ENCODE measurements at regions not wholly inside any gene's neighbourhood (a gene's known extent, or its start where the extent isn't known, plus 50 kb on each side); places are given as distances from the start of the nearest gene placed in this dataset.

DNA sequence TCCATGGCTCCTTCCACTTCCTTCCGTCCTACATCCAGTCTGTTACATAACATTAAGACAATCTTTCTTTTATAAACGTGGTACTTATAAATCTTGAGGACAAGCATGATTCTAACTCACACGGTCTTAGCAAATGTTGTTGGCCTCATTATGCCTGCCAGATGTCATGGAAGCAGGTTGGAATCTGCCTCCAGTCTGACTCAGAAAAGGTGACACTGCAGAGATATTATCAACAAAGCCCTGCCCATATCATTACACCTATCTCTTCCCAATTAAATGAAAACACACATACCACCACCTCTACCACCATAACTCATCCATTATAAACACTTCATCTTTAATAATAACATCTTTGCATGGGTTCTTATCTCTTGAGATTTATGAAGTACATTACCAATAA, 334.7 kb upstream of the CHAC2 start:
- DNase-seq (ENCODE audit: low spot score, unreplicated experiment), result no peak
- Mint-ChIP-seq H3K4me3 (ENCODE audit: low read depth) (no peak overlapping the region), H3K9me3 (ENCODE audit: low read depth) (no peaks in the 10 kb centered on the region)

DNA sequence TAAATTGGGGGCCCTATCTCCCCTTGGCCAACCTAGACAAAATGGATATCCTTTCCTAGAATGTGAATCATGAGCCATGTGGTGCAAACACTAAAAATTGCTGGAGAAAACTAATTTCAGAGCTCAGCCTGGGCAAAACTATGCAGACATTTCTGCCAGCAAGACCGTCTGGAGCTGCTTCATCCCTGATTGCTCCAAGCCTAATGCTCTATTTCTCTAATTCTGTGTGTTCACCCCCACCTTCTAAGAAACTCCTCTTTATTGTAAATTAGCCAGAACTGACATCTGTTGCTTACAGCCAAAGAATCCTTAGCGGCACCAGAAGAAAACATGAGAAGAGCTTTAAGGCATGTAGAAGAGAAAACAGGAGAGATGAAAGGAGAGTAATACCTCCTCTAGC, 337.7 kb upstream of the CHAC2 start:
- TF ChIP-seq, protein P1, sequence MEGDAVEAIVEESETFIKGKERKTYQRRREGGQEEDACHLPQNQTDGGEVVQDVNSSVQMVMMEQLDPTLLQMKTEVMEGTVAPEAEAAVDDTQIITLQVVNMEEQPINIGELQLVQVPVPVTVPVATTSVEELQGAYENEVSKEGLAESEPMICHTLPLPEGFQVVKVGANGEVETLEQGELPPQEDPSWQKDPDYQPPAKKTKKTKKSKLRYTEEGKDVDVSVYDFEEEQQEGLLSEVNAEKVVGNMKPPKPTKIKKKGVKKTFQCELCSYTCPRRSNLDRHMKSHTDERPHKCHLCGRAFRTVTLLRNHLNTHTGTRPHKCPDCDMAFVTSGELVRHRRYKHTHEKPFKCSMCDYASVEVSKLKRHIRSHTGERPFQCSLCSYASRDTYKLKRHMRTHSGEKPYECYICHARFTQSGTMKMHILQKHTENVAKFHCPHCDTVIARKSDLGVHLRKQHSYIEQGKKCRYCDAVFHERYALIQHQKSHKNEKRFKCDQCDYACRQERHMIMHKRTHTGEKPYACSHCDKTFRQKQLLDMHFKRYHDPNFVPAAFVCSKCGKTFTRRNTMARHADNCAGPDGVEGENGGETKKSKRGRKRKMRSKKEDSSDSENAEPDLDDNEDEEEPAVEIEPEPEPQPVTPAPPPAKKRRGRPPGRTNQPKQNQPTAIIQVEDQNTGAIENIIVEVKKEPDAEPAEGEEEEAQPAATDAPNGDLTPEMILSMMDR (IDR thresholded peaks at IDR 0.05; ENCODE audit: unreplicated experiment), result no peak
- no peak for DNase-seq (ENCODE audit: low spot score, unreplicated experiment)
- no peaks in the 10 kb centered on the region for H3K27me3 Mint-ChIP-seq

More for the DNA sequence above, 334.7 kb upstream of the CHAC2 start:
- no peaks in the 10 kb centered on the region for H3K27me3 Mint-ChIP-seq
- TF ChIP-seq, protein P1 (IDR thresholded peaks at IDR 0.05; ENCODE audit: unreplicated experiment), result no peak
- H3K36me3 Mint-ChIP-seq (ENCODE audit: insufficient read depth), result no peaks in the 10 kb centered on the region
- H3K4me1 Mint-ChIP-seq (ENCODE audit: low read depth), result no peaks in the 10 kb centered on the region
- no peak overlapping the region for H3K27ac Mint-ChIP-seq

DNA sequence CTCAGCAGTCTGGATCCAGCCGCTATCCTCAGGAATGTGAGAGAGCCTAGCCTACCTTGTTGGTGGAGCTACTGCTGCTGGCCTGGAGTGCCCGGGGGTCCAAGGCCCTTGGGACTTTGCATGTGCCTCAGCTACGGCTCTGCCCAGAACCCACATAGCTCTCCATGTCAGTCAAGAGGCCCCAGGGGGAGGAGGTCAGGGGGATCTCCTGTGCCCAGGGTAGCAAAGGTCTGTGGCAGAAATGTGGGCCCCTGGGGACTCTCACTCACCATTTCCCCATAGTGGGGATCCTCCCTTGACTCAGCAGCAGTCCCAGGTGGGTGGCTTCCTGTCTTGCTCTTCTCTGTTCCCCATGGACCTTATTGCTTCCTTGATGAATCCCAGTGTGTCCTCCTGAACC, 342.7 kb upstream of the CHAC2 start:
- no peak for DNase-seq (ENCODE audit: low spot score, unreplicated experiment)
- Mint-ChIP-seq H3K4me1 (ENCODE audit: low read depth) (no peaks in the 10 kb centered on the region), H3K4me3 (ENCODE audit: low read depth) (no peak overlapping the region), H3K27ac (no peak overlapping the region), H3K9me3 (ENCODE audit: low read depth) (no peaks in the 10 kb centered on the region), H3K27me3 (no peaks in the 10 kb centered on the region), H3K36me3 (ENCODE audit: insufficient read depth) (no peaks in the 10 kb centered on the region)
- TF ChIP-seq, protein P1 (IDR thresholded peaks at IDR 0.05; ENCODE audit: unreplicated experiment), result no peak

More for the DNA sequence above, 337.7 kb upstream of the CHAC2 start:
- H3K9me3 Mint-ChIP-seq (ENCODE audit: low read depth), result no peaks in the 10 kb centered on the region
- H3K36me3 Mint-ChIP-seq (ENCODE audit: insufficient read depth), result no peaks in the 10 kb centered on the region
- H3K4me1 Mint-ChIP-seq (ENCODE audit: low read depth), result no peaks in the 10 kb centered on the region
- H3K27ac Mint-ChIP-seq, result no peak overlapping the region
- no peak overlapping the region for H3K4me3 Mint-ChIP-seq (ENCODE audit: low read depth)

DNA sequence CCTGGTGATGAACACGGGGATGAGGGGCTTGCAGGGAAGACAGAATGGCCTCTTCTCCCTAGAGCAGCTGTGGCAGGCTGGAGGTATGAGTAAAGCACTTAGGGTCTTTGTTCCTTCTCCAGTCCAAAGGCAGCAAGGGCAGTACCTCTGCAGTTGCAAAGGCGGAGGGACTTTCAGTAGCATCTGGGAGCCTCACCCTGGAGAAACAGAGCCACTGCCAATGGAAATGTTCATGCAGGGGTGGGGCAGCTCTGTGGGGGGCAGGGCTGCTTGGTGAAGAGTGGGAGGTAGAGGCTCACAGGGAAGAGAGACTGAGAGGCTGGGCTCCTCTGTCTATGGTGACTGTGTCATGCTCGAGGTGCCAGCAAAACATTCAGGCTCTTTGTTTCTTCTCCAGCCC, 344.1 kb upstream of the CHAC2 start:
- no peak for DNase-seq (ENCODE audit: low spot score, unreplicated experiment)
- no peak overlapping the region for H3K27ac Mint-ChIP-seq
- TF ChIP-seq, protein P1 (IDR thresholded peaks at IDR 0.05; ENCODE audit: unreplicated experiment), result no peak
- no peaks in the 10 kb centered on the region for H3K36me3 Mint-ChIP-seq (ENCODE audit: insufficient read depth)
- H3K9me3 Mint-ChIP-seq (ENCODE audit: low read depth), result no peaks in the 10 kb centered on the region
- no peaks in the 10 kb centered on the region for H3K4me1 Mint-ChIP-seq (ENCODE audit: low read depth)
- no peaks in the 10 kb centered on the region for H3K27me3 Mint-ChIP-seq
- no peak overlapping the region for H3K4me3 Mint-ChIP-seq (ENCODE audit: low read depth)

DNA sequence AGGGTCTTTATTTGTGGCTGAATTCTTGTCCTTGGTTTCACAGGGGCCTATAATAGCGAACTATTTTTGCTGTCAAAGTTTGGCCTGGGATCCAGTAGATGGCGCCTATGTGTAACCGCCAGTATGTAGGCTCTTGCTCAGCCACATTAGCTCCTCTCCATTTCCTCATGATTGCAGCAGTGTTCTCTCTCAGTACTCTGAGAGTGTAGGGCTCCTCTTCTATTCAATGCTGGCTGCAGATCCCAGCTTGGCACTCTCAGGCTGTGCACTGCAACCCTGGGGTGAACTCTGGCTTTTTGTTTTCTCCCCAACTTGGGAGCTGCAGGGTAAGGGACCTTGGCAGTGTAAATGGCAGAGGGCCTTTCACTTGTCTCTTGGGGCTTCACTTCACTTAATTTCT, 344.6 kb upstream of the CHAC2 start:
- H3K9me3 Mint-ChIP-seq (ENCODE audit: low read depth), result no peaks in the 10 kb centered on the region
- no peak overlapping the region for H3K4me3 Mint-ChIP-seq (ENCODE audit: low read depth)
- H3K36me3 Mint-ChIP-seq (ENCODE audit: insufficient read depth), result no peaks in the 10 kb centered on the region
- H3K4me1 Mint-ChIP-seq (ENCODE audit: low read depth), result no peaks in the 10 kb centered on the region
- H3K27me3 Mint-ChIP-seq, result no peaks in the 10 kb centered on the region
- no peak overlapping the region for H3K27ac Mint-ChIP-seq
- no peak for DNase-seq (ENCODE audit: low spot score, unreplicated experiment)
- TF ChIP-seq, protein P1 (IDR thresholded peaks at IDR 0.05; ENCODE audit: unreplicated experiment), result peak; percentile 51

All from progenitor cell of endocrine pancreas (in vitro differentiated cells).